ENCODE measurements at regions not wholly inside any gene's neighbourhood (a gene's known extent, or its start where the extent isn't known, plus 50 kb on each side); places are given as distances from the start of the nearest gene placed in this dataset.

DNA sequence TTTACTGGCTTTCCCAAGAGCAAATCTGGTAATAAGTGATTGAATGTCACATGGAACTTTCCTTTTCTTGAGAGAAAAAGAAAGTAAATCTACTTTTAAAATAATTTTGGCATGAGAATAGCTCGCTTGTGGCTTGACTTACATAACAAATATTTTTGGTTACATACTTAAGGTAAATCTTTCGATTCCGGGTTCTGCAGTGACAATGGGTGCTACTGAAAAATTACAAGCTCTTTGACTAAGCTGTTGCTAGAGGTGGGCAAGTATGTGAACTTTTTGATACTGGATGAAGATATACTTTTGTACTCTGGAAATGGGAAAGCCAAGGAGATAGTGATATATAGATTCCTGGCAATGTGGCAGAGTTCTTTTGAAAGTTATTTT lies 51.9 kb upstream of the OTOL1 start:
- DNase-seq: no peak

DNA sequence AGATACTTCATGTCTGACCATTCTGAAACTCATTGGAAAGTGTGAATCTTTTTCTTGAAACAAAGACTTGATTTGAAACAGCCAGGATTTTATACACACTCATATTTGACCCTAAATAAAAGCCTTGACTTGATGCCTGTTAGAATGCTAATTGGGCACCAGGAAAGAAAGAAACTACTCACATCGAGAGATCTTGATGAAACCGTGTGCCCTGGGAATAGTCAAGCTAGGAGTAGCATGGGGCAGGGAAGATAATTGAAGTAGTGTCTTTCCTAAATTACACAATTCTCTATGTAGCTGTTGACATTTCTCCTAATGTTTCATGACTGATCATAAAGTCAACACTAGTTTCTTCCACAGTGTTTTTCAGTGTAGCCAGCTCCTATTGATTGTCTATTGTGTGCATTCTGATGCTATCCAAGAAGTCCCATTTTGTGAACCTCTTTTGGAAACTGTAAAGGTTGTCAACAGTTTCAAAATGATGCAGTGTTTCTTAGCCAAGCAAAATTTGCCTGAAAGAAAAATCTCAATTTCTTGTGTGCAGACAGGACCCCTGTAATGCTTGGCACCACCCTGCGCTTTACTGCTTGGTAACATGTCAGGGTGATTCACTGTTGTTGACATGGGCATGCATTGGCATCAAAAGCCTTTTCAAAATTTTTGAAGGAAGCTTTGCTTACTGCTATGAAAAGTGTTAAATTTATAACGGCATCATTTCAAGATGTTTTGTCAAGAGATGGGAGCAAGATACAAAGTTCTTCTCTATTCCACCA lies 52.5 kb upstream of the OTOL1 start:
- no peak for DNase-seq

DNA sequence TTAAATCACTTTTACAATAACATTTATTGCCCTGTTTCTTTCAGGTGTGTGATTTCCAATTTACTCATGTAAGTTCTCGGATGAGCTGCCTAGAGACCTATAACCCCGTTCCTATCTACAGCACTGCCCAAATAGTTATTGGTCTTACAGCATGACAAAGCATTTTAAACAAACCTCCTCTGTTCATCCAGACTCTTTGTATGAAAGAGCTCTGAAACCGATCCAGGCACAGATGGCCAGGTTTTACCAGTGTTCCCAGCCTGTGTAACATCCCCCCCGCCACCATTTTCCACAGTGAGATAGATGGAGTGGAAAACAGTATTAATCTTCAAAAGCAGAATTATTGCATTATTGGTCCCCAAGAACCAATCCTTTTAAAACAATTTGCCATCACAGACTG lies 59.0 kb upstream of the SPTSSB start:
- no peak for DNase-seq

DNA sequence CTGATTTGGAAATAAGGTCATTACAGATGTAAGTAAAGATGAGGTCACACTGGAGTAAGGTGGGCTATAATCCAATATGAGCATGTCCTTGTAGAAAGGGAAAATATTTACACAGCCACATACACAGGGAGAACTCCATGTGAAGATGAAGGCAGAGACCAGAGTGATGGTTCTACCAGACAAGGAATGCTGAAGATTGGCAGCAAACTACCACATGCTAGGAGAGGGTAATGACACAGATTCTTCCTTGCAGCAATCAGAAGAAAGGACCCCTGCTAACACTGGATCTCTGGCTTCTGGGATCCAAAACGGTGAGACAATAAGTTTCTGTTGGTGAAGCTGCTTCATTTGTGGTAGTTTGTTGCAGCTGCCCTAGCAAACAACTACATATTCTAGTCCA lies 56.0 kb upstream of the SPTSSB start:
- no peak for DNase-seq

DNA sequence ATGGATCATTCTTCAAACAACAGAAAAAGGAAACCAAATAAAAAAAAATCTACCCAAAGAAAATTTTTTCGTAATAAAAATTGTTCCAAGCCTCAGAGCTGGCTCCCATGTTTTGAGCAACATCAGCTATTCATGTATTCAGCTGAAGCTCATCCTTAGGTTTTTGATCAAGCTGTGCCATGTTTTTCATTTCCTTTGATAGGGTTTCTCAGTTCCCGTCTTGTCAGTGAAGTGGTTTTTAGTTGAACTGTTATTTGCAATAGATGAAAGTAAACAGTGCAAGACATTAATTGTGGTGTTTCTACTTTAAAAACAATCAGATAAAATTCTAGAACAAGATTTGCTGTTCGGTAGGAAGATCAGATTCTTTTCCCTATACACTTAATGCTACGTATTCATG lies 55.4 kb upstream of the SPTSSB start:
- no peak for DNase-seq

DNA sequence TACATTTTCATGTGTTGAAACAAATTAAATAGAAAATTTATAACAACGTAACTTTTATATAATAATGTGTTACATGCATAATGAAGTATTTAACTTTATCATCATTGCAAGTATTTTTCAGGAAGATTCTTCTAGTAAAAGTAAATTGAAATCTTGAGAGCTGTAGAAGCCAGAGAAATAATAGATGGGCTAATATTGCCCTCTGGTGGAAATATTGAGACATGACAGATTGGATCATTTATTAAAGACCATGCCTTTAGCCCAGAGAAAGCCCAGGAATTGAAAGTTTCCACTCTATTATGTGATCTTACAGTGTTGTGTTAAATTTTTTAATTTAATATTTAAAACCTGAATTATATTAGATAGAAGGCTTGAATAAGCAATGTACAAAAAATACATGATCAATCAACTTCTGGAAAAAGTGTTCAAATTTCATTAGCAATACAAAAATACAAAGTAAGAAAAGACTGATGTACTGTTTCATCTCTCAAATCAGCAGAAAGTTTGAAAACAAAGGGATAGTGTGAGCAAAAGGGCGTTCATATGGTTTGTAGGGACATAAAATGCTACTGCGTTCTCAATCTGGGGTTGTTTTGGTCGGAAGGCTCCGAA lies 52.7 kb upstream of the SPTSSB start:
- peak; percentile 31 for DNase-seq

DNA sequence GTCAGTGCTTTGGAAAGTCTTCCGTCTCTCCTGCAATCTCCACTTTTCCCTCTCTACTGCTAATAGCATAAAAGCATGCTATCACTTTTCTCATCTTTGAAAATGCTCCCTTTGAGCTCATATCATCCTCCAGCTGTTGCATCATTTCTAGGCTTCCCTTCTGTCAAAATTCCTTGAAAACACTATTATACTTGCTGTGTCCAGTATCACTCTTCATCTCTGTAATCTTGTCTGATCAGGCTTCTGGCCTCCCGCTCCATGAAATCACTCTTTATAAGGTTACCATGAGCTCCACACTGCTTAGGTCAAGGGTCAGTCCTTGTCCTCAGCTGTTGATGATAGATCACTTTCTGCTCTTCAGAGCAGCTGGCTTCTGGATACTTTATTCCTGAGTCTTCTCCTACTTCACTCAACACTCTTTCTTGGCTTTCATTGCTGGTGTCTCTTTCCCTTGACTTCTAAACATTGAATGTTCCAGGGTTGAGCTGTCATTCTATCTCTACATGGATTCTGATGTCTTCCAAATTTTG lies 50.9 kb upstream of the SPTSSB start:
- DNase-seq: no peak

Measured in DMS153 (cell line).